HL-60 (cell line): ENCODE measurements at regions not wholly inside any gene's neighbourhood (a gene's known extent, or its start where the extent isn't known, plus 50 kb on each side); places are given as distances from the start of the nearest gene placed in this dataset.

Source experiments
- DNase-seq, 2 experiments: peaks; one replicate each; pipeline ENCODE4 v3.0.0-alpha.2; 2010 to 2020; ENCODE audit warnings: low read depth in 1 of 2, low spot score in 1 of 2
- H3K27ac ChIP-seq: fragments of 250-450 bp; sonication (Bioruptor Pico); replicated peaks from 2 replicates; pipeline ENCODE4 v1.5.1; 2020; ENCODE audit warnings: mild to moderate bottlenecking, moderate library complexity
- H3K27me3 ChIP-seq: fragments of 250-450 bp; sonication (Bioruptor Pico); 2 replicates; pipeline ENCODE4 v1.5.1; 2021; ENCODE audit warnings: mild to moderate bottlenecking, moderate library complexity; ENCODE audit not compliant: insufficient read depth, poor library complexity, severe bottlenecking
- H3K4me3 ChIP-seq: replicated peaks from 2 replicates; pipeline ENCODE4 v1.5.1; 2011; ENCODE audit warnings: mild to moderate bottlenecking, control low read depth, low read length; ENCODE audit not compliant: insufficient read depth
- CTCF ChIP-seq: IDR thresholded peaks from one replicate; pipeline ENCODE4 v1.5.1; 2011; ENCODE audit warnings: low read length, control low read depth, inconsistent platforms; ENCODE audit not compliant: insufficient read depth
- GABPA ChIP-seq: IDR thresholded peaks from 2 replicates; pipeline ENCODE4 v1.6.1; 2012; ENCODE audit warnings: low read depth
- POLR2AphosphoS5 ChIP-seq: IDR thresholded peaks from 2 replicates; pipeline ENCODE4 v1.6.1; 2012; ENCODE audit warnings: low read depth
- REST ChIP-seq: IDR thresholded peaks from 2 replicates; pipeline ENCODE4 v1.6.1; 2012; ENCODE audit warnings: low read depth; ENCODE audit not compliant: insufficient replicate concordance
- SPI1 ChIP-seq: IDR thresholded peaks from 2 replicates; pipeline ENCODE4 v1.6.1; 2012; ENCODE audit warnings: low read depth, mild to moderate bottlenecking, borderline replicate concordance

GRCh38 chr9:22256381-22256780 lies 190.2 kb upstream of the DMRTA1 start:
- H3K4me3 ChIP-seq, result no peak overlapping the region

GRCh38 chr9:22257026-22257816 lies 189.4 kb upstream of the DMRTA1 start:
- H3K4me3 ChIP-seq, result no peak overlapping the region
- no peaks in the 10 kb centered on the region for H3K27me3 ChIP-seq
- H3K27ac ChIP-seq, result no peak overlapping the region
- TF ChIP-seq SPI1, result no peak
- no peak for DNase-seq

More at GRCh38 chr9:22256381-22256780, 190.2 kb upstream of the DMRTA1 start:
- no peaks in the 10 kb centered on the region for H3K27me3 ChIP-seq
- no peak for TF ChIP-seq CTCF
- no peak overlapping the region for H3K27ac ChIP-seq
- DNase-seq, result no peak

GRCh38 chr9:22265038-22265437 lies 181.6 kb upstream of the DMRTA1 start:
- no peaks in the 10 kb centered on the region for H3K27me3 ChIP-seq
- no peak overlapping the region for H3K27ac ChIP-seq
- no peak overlapping the region for H3K4me3 ChIP-seq
- TF ChIP-seq SPI1, result peak; percentile 13; the same call in 1 of the 2 replicates
- no peak for TF ChIP-seq POLR2AphosphoS5
- DNase-seq, result no peak

- Histone ChIP-seq H3K27me3 (no peaks in the 10 kb centered on the region), H3K27ac (no peak overlapping the region), H3K4me3 (no peak overlapping the region)
- no peak for TF ChIP-seq GABPA
- no peak for TF ChIP-seq REST
- no peak for TF ChIP-seq POLR2AphosphoS5
- no peak for TF ChIP-seq CTCF
- no peak for TF ChIP-seq SPI1
- no peak for DNase-seq
These were observed 181.1 kb upstream of the DMRTA1 start for GRCh38 chr9:22265534-22265933.

GRCh38 chr9:22274477-22274876 lies 172.1 kb upstream of the DMRTA1 start:
- no peaks in the 10 kb centered on the region for H3K27me3 ChIP-seq
- no peak for DNase-seq
- no peak for TF ChIP-seq GABPA
- no peak for TF ChIP-seq POLR2AphosphoS5
- no peak for TF ChIP-seq REST
- TF ChIP-seq CTCF, result no peak
- TF ChIP-seq SPI1, result no peak

More at GRCh38 chr9:22274477-22274876, 172.1 kb upstream of the DMRTA1 start:
- no peak overlapping the region for H3K4me3 ChIP-seq
- no peak overlapping the region for H3K27ac ChIP-seq
